NCI-H1436 (cell line): ENCODE measurements at regions not wholly inside any gene's neighbourhood (a gene's known extent, or its start where the extent isn't known, plus 50 kb on each side); places are given as distances from the start of the nearest gene placed in this dataset.

Experiments used
- DNase-seq: peaks from one replicate; lab custom pipeline; 2025; lab: John Stamatoyannopoulos, UW

GRCh38 chr17:15894913-15895658 is 49.8 kb upstream of the ADORA2B start:
- DNase-seq = no peak
